GM12875 (cell line): ENCODE measurements at regions not wholly inside any gene's neighbourhood (a gene's known extent, or its start where the extent isn't known, plus 50 kb on each side); places are given as distances from the start of the nearest gene placed in this dataset.

Experiments used
- H3K4me3 ChIP-seq: one replicate; pipeline ENCODE4 v1.5.1; 2011; ENCODE audit warnings: low read depth, low read length, control low read depth
- TF ChIP-seq, protein P1 (sequence below): IDR thresholded peaks from 2 replicates; pipeline ENCODE4 v1.5.1; 2011; ENCODE audit warnings: low read depth, mild to moderate bottlenecking, control low read depth, inconsistent platforms, low read length, moderate library complexity, borderline replicate concordance; ENCODE audit not compliant: insufficient read depth

DNA sequence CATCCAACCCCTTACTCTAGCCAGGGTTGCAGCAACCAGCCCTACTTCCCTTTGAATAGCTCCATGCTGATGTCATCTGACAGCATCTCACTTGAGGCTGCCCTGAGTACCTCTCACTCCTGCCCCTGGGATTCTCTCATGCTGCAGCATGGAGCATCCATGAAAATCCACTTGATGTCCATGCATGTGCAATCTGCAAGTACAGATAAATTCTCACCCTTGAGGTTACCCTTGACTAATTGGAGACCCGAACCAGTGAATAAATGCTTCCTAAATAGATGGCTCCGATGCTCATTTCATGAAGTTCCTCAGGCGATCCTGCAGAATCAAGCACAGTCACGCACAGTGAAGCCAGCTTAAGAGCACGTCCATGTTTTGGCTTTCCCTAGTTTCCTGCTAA, 298.3 kb downstream of the RBM43 start:
- H3K4me3 ChIP-seq, result no peak overlapping the region

DNA sequence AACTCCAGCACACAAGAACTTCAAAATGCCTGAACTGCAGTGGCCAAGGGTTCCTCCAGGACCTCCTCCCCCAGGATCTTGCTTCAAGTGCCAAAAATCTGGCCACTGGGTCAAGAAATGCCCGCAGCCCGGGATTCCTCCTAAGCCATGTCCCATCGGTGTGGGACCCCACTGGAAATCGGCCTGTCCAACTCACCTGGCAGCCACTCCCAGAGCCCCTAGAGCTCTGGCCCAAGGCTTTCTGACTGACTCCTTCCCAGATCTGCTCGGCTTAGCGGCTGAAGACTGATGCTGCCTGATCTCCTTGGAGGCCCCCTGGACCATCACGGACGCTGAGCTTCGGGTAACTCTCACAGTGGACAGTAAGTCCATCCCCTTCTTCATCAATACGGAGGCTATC, 306.4 kb downstream of the RBM43 start:
- H3K4me3 ChIP-seq, result no peak overlapping the region
- TF ChIP-seq, protein P1, sequence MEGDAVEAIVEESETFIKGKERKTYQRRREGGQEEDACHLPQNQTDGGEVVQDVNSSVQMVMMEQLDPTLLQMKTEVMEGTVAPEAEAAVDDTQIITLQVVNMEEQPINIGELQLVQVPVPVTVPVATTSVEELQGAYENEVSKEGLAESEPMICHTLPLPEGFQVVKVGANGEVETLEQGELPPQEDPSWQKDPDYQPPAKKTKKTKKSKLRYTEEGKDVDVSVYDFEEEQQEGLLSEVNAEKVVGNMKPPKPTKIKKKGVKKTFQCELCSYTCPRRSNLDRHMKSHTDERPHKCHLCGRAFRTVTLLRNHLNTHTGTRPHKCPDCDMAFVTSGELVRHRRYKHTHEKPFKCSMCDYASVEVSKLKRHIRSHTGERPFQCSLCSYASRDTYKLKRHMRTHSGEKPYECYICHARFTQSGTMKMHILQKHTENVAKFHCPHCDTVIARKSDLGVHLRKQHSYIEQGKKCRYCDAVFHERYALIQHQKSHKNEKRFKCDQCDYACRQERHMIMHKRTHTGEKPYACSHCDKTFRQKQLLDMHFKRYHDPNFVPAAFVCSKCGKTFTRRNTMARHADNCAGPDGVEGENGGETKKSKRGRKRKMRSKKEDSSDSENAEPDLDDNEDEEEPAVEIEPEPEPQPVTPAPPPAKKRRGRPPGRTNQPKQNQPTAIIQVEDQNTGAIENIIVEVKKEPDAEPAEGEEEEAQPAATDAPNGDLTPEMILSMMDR, result no peak

More for the DNA sequence above, 298.3 kb downstream of the RBM43 start:
- TF ChIP-seq, protein P1, result no peak

DNA sequence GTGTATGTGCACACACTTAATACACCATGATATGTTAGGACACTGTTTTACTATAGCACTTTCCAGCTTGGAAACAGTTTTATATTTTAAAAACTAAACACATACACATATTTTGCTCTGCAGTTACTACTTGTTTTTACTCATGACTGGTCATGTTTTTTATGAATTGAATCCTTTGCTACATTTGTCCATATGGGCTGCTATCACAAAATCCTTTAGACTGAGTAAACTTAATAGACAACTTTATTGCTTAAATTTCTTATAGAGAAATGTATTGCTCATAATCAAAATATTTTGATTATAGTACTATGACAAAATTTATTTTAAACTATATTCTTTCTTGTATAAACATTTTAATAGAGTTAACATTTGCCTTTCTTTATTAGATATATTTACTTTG, 314.8 kb downstream of the RBM43 start:
- TF ChIP-seq, protein P1, result no peak
- H3K4me3 ChIP-seq, result no peak overlapping the region

DNA sequence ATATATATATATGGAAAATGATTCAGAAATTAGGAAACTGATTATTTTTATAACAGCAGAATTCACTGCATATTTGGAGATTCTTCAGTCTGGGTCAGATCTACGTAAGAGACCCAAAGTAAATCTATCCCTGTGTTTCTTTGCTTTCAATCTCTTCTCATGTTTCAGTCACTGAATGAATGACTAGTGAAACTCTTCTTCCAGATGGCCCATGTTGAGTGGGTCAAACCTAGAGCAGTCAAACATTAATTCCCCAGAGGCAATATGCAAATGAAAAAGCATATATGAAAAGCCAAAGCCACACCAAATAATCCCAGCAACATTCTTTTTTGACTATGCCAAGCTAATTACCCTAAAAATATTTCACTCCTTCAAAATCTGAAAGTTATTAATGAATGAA, 317.3 kb downstream of the RBM43 start:
- H3K4me3 ChIP-seq, result no peak overlapping the region
- TF ChIP-seq, protein P1, result no peak

DNA sequence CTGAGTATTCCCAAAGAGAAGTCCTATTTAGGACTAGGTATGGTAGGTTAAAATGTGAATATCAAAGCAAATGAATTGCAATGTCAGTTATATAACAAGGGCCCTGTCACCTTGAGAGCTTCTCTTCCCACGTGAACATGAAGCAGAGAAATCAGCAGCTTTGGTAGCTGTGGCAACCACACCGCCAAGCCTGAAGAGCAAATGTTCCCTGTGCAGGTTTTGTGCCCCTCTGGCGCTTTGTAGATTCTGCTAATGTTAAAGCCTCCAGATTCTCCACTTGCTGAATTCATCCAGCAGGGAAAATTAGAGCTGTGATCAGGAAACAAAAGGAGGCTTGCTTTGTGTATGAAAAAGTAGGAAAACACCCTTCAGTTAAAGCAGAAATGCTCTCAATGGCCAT, 322.6 kb downstream of the RBM43 start:
- TF ChIP-seq, protein P1, result no peak
- no peak overlapping the region for H3K4me3 ChIP-seq

DNA sequence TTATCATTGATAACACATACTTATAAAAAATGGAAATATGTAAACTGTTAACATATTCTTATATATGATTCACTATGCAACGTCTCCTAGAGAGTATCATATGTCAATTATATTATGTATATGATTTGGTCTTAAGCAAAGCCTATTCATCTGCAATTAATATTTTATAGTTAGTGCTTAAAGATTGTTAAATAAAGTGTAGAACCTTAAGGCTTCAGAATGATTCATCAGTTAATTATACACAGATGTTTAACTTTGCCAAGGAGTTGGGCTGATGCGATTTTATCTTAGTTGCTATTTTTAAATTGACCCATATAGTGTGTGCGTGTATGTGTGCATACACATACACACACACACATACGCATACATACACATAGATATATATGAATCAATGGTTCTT, 323.1 kb downstream of the RBM43 start:
- TF ChIP-seq, protein P1, result no peak
- H3K4me3 ChIP-seq, result no peak overlapping the region

DNA sequence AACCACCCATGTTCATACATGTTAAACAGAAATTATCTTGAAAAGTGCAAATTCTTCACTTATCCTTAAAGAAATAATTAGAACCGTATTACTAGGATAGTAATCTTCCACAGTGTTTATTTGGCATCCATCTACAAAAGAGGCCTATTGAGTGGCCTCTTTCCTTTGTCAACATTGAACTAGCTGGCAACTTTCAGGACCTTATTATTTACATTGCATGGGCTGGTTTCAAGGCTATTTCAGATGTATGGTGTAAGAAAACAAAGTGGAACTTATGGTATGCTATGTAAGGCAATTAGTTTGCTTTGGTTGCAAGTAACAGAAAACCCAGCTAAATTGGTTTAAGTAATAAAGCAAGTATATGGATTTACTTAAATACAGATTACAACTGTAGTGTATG, 324.6 kb downstream of the RBM43 start:
- TF ChIP-seq, protein P1, result no peak
- no peak overlapping the region for H3K4me3 ChIP-seq
